ENCODE measurements at regions not wholly inside any gene's neighbourhood (a gene's known extent, or its start where the extent isn't known, plus 50 kb on each side); places are given as distances from the start of the nearest gene placed in this dataset.

DNA sequence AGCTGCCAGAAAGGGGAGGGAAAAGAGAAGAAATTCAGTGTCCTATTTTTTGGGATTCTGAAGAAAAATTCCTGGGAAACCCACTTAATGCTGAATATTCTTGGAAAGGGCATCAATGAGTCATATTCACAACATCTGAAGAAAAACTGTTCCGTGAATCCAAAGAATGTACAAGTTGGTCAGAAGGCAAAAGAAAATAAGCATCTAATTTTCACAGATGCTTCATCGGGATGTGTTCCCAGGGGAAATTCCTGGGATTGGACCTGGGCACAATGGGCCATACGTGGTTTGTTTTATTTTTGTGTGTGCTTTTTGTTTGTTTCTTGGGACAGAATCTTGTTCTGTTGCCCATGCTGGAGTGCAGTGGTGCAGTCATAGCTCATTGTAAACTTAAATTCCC is 112.2 kb downstream of the MAP3K21 start:
- TF ChIP-seq, protein P1, sequence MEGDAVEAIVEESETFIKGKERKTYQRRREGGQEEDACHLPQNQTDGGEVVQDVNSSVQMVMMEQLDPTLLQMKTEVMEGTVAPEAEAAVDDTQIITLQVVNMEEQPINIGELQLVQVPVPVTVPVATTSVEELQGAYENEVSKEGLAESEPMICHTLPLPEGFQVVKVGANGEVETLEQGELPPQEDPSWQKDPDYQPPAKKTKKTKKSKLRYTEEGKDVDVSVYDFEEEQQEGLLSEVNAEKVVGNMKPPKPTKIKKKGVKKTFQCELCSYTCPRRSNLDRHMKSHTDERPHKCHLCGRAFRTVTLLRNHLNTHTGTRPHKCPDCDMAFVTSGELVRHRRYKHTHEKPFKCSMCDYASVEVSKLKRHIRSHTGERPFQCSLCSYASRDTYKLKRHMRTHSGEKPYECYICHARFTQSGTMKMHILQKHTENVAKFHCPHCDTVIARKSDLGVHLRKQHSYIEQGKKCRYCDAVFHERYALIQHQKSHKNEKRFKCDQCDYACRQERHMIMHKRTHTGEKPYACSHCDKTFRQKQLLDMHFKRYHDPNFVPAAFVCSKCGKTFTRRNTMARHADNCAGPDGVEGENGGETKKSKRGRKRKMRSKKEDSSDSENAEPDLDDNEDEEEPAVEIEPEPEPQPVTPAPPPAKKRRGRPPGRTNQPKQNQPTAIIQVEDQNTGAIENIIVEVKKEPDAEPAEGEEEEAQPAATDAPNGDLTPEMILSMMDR (IDR thresholded peaks at IDR 0.05) = no peak
- TF ChIP-seq POLR2A (IDR thresholded peaks at IDR 0.05) = no peak

Data from heart left ventricle (tissue), 13 donors.